Endodermal cell (in vitro differentiated cells): ENCODE measurements at regions not wholly inside any gene's neighbourhood (a gene's known extent, or its start where the extent isn't known, plus 50 kb on each side); places are given as distances from the start of the nearest gene placed in this dataset.

Experiments used
- DNase-seq: peaks from one replicate; pipeline ENCODE4 v3.0.0-alpha.2; 2017
- H3K27ac ChIP-seq: 2 replicates; pipeline ENCODE4 v1.5.1; 2013; ENCODE audit warnings: mild to moderate bottlenecking, low read depth, low read length, moderate library complexity
- H3K27me3 ChIP-seq: 2 replicates; pipeline ENCODE4 v1.6.1; 2013; ENCODE audit warnings: mild to moderate bottlenecking, low read length, moderate library complexity; ENCODE audit not compliant: insufficient read depth, control insufficient read depth, poor library complexity, severe bottlenecking
- H3K36me3 ChIP-seq: 2 replicates; pipeline ENCODE4 v1.7.0; 2013; ENCODE audit warnings: mild to moderate bottlenecking, low read length, moderate library complexity; ENCODE audit not compliant: control insufficient read depth, insufficient read depth
- H3K4me1 ChIP-seq: one replicate; pipeline ENCODE4 v1.7.0; 2013; ENCODE audit warnings: low read length; ENCODE audit not compliant: control insufficient read depth, insufficient read depth
- H3K4me3 ChIP-seq: 2 replicates; pipeline ENCODE4 v1.5.1; 2013; ENCODE audit warnings: mild to moderate bottlenecking, low read length, moderate library complexity
- H3K9ac ChIP-seq: 2 replicates; pipeline ENCODE4 v1.6.1; 2013; ENCODE audit warnings: mild to moderate bottlenecking, low read length, moderate library complexity; ENCODE audit not compliant: poor library complexity, severe bottlenecking; ENCODE audit errors: extremely low read depth
- H3K9me3 ChIP-seq: 2 replicates; pipeline ENCODE4 v1.6.1; 2013; ENCODE audit warnings: mild to moderate bottlenecking, low read length, moderate library complexity; ENCODE audit not compliant: control insufficient read depth
- H3K27ac Mint-ChIP-seq: 2 replicates; pipeline ENCODE4 v1.8.0; 2020; ENCODE audit warnings: mixed read lengths
- H3K27me3 Mint-ChIP-seq: 2 replicates; pipeline ENCODE4 v1.8.0; 2021; ENCODE audit warnings: mild to moderate bottlenecking, mixed read lengths; ENCODE audit not compliant: insufficient read depth
- H3K36me3 Mint-ChIP-seq: 2 replicates; pipeline ENCODE4 v1.8.0; 2020; ENCODE audit warnings: low read depth, mixed read lengths
- H3K4me1 Mint-ChIP-seq: 2 replicates; pipeline ENCODE4 v1.8.0; 2020; ENCODE audit warnings: mixed read lengths
- H3K4me3 Mint-ChIP-seq: 2 replicates; pipeline ENCODE4 v1.8.0; 2020; ENCODE audit warnings: mild to moderate bottlenecking, moderate library complexity, mixed read lengths
- H3K9me3 Mint-ChIP-seq: 2 replicates; pipeline ENCODE4 v1.8.0; 2020; ENCODE audit warnings: mild to moderate bottlenecking, mixed read lengths
- CTCF ChIP-seq: fragments of 200-600 bp; sonication (generic); conservative IDR thresholded peaks from 2 replicates; pipeline ENCODE4 v1.5.0; 2021; ENCODE audit warnings: antibody characterized with exemption, mild to moderate bottlenecking
- WGBS, 2 experiments: methylation state at CpG; one replicate each; pipeline versions ENCODE4 v1.1.5 to v1.1.7; 2013; ENCODE audit warnings: missing lambda C conversion rate in 2 of 2, mixed read lengths in 1 of 2; ENCODE audit not compliant: insufficient coverage in 1 of 2, insufficient read length in 1 of 2; 5-methylcytosine and 5-hydroxymethylcytosine counted together

- Mint-ChIP-seq H3K9me3 (no peaks in the 10 kb centered on the region), H3K36me3 (no peaks in the 10 kb centered on the region), H3K27me3 (no peaks in the 10 kb centered on the region), H3K4me1 (no peaks in the 10 kb centered on the region), H3K4me3 (no peak overlapping the region), H3K27ac (no peak overlapping the region)
- Histone ChIP-seq H3K9ac (no peak overlapping the region), H3K36me3 (no peaks in the 10 kb centered on the region), H3K27ac (no peak overlapping the region), H3K9me3 (no peaks in the 10 kb centered on the region), H3K4me3 (no peak overlapping the region), H3K27me3 (no peaks in the 10 kb centered on the region), H3K4me1 (no peaks in the 10 kb centered on the region)
- no peak for DNase-seq
- 93 to 98% methylated on average over 2 to 3 of the region's 3 CpGs for WGBS, 2 experiments
- TF ChIP-seq CTCF, result no peak
Measured at GRCh38 chr3:74346896-74347295, 267.6 kb downstream of the CNTN3 start.

- DNase-seq, result no peak
- H3K27ac ChIP-seq, result no peak overlapping the region
- no peaks in the 10 kb centered on the region for H3K27me3 Mint-ChIP-seq
- H3K4me3 Mint-ChIP-seq, result no peak overlapping the region
- H3K4me3 ChIP-seq, result no peak overlapping the region
- no peak overlapping the region for H3K9ac ChIP-seq
- no peaks in the 10 kb centered on the region for H3K9me3 Mint-ChIP-seq
- no CpG with 5 or more reads among the region's 2 CpGs for WGBS, 2 experiments
- H3K4me1 Mint-ChIP-seq, result no peaks in the 10 kb centered on the region
- no peaks in the 10 kb centered on the region for H3K27me3 ChIP-seq
- no peaks in the 10 kb centered on the region for H3K36me3 Mint-ChIP-seq
- no peak for TF ChIP-seq CTCF
- no peaks in the 10 kb centered on the region for H3K36me3 ChIP-seq
- H3K9me3 ChIP-seq, result no peaks in the 10 kb centered on the region
- no peaks in the 10 kb centered on the region for H3K4me1 ChIP-seq
- no peak overlapping the region for H3K27ac Mint-ChIP-seq
Measured at GRCh38 chr3:74345701-74346100, 268.8 kb downstream of the CNTN3 start.

- H3K9me3 Mint-ChIP-seq, result no peaks in the 10 kb centered on the region
- H3K27ac ChIP-seq, result no peak overlapping the region
- no peak overlapping the region for H3K9ac ChIP-seq
- no peaks in the 10 kb centered on the region for H3K36me3 Mint-ChIP-seq
- no peaks in the 10 kb centered on the region for H3K4me1 Mint-ChIP-seq
- H3K4me3 ChIP-seq, result no peak overlapping the region
- no peaks in the 10 kb centered on the region for H3K4me1 ChIP-seq
- DNase-seq, result no peak
- H3K27ac Mint-ChIP-seq, result no peak overlapping the region
- no peaks in the 10 kb centered on the region for H3K36me3 ChIP-seq
- no peaks in the 10 kb centered on the region for H3K9me3 ChIP-seq
- no peaks in the 10 kb centered on the region for H3K27me3 Mint-ChIP-seq
- no peak for TF ChIP-seq CTCF
- no peaks in the 10 kb centered on the region for H3K27me3 ChIP-seq
- no peak overlapping the region for H3K4me3 Mint-ChIP-seq
- 98 to 100% methylated on average over 3 of the region's 3 CpGs for WGBS, 2 experiments
Measured at GRCh38 chr3:74344865-74345440, 269.5 kb downstream of the CNTN3 start.
